WI38 (cell line): ENCODE measurements at regions not wholly inside any gene's neighbourhood (a gene's known extent, or its start where the extent isn't known, plus 50 kb on each side); places are given as distances from the start of the nearest gene placed in this dataset.

Experiments used
- H3K4me3 ChIP-seq: 2 replicates; pipeline ENCODE4 v1.5.1; 2011; ENCODE audit warnings: low read depth, mild to moderate bottlenecking, control low read depth, low read length
- TF ChIP-seq, protein P1 (sequence below): IDR thresholded peaks from 2 replicates; pipeline ENCODE4 v1.5.1; 2012; ENCODE audit warnings: low read depth, mild to moderate bottlenecking, control low read depth, low read length

DNA sequence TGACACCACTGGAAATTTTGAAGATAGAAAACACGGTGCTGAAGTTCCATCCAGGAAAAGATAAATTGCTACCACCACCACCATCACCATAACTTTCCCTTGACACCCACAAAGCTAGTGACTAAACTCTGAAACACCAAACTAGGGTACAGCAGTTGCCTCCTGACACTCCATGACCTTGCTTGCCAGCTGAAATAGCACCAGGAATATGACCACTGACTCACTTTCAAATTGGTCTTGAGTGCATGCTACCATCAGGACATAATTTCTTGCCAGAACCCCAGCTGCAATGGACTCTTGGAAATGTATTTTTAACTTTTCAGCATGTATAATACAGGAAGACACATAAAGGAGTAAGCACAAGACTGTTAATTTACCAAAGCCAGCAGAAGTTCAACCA lies 283.3 kb downstream of the CENPC start:
- no peak overlapping the region for H3K4me3 ChIP-seq
- TF ChIP-seq, protein P1, sequence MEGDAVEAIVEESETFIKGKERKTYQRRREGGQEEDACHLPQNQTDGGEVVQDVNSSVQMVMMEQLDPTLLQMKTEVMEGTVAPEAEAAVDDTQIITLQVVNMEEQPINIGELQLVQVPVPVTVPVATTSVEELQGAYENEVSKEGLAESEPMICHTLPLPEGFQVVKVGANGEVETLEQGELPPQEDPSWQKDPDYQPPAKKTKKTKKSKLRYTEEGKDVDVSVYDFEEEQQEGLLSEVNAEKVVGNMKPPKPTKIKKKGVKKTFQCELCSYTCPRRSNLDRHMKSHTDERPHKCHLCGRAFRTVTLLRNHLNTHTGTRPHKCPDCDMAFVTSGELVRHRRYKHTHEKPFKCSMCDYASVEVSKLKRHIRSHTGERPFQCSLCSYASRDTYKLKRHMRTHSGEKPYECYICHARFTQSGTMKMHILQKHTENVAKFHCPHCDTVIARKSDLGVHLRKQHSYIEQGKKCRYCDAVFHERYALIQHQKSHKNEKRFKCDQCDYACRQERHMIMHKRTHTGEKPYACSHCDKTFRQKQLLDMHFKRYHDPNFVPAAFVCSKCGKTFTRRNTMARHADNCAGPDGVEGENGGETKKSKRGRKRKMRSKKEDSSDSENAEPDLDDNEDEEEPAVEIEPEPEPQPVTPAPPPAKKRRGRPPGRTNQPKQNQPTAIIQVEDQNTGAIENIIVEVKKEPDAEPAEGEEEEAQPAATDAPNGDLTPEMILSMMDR, result no peak

DNA sequence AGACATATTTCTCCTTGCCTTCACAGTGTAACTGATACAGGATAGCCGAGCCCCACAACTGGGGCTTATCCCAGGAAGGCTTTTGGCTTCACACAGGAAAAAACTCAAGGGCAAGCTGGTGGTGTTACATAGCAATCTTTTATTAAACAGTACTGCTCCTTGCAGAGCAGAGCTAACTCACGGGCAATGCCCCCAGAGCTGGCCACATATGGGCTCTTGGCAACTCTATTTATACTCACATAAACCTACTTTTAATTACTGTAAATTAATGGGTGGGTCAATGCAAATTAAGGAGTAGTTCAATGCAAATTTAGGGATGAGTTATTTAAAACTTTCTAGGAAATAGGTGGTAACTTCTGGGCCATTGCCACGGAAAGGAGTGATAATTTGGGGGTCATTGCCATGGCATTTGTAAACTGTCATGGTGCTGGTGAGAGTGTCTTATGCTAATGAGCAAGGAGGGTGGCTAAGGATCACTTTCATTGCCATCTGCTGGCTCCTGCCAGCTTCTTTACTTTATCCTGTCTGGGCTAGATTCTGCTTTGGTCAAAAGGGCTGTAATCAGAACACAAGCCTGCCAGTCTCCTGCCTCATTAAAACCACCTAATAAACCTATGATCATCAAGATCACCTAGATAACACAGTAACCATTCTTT lies 288.8 kb downstream of the CENPC start:
- TF ChIP-seq, protein P1, result no peak
- no peak overlapping the region for H3K4me3 ChIP-seq

DNA sequence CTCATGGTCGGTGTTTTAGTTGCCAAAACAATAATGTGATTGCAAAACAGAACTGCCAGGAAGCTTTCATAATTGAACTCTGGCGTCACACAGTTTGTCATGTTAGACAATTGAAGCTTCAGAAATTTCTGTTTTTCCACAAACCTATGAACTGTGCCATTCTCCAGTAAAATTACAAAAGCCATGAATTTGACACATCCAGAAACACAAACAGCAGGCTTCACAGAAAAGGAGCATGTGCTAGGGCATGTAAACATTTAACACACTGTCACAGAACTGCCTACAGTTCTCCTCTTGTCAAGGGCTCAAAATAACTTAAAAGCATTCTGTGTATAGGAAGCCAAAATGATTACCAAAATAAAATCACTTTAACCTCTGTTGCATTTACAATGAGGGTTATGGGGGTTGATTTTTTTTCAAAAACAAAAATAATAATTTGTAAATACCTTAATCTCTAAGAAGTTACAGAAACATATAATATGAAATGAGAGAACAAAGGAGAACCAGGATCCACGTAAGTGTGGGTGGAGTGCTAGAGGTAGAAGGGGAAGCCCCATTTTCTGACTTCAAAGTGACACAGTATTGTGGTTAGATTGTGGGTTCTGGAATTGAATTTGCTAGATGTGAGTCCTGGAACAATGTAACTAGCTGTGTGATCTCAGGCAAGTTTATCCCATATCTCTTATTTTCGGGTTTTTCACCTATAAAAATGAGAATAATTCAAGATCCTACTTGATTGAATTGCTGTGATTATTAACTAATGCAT lies 295.0 kb downstream of the CENPC start:
- H3K4me3 ChIP-seq, result no peak overlapping the region
- TF ChIP-seq, protein P1, result no peak

DNA sequence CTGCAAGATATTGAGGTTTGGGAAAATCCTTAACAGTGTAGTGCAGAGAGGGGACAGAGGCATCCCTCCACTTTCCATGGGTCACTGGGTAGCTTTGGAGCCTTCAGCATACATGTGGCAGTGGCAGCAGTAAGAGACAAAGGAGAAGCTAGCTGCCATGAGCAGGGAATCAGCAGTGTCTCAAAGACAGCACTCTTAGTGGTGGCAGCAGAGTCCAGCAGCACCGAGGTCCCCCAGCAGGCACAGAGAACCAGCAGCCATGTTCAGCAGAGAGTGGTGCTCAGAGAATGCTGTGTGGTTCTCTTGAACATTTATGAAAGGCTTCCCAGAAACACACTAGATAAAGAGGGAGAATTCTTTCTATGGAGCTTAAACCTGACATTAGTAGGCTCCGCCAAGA lies 308.5 kb downstream of the CENPC start:
- TF ChIP-seq, protein P1, result no peak
- no peak overlapping the region for H3K4me3 ChIP-seq

DNA sequence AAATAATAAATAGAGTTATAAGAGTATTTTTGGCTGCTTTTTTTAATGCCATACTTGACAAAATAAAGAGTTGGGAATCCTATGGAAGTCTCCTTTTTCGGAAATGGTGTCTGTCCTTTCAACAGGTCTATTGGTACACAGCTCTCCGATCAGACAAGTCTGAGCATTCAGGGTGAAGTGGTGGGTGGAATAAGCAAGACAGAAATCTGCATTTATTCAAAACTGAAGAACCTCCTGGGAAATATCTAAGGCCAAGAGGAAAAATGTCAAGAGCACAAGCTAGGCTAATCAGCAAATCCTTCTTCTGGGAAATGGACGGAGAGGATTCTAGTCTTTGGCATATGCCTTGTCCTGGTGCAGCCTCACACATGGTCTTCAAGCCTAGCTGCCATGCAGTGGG lies 309.0 kb downstream of the CENPC start:
- no peak overlapping the region for H3K4me3 ChIP-seq
- TF ChIP-seq, protein P1, result no peak

DNA sequence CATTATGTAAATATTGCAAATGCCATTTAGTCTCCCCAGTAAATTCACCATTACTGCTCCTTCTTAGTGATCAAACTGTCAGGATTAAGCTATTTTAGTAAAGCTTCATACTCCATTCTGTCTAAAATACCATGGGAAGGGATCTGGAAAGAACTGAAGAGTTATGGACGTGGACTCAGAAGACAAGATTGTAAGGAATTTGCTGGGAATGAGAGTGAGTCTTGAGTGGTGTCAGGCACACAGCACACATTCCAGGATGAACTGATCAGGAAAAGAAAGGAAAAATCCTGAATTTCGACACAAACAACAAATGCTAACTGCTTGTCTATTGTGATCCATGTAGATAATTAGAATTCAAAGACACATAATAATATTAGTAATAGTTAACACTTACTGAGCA lies 311.0 kb downstream of the CENPC start:
- TF ChIP-seq, protein P1, result no peak
- no peak overlapping the region for H3K4me3 ChIP-seq

DNA sequence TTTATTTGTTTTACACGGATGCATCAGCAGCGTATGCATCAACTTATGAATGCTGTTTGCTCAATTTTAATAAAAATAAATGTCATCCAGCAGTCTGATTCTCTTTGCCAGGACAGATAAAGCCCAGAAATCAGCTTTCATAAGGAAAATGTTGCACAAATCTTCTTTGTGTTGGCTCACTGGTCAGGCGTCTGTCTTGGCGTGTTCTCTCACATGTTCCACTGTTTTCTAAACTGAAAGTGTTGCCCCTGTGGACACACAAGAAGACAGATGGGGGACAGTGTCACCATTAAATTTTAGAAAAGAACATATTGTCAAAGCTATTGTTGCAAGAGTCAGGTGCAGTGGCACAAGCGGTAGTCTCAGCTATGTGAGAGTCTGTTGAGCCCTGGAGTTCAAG lies 316.2 kb downstream of the CENPC start:
- TF ChIP-seq, protein P1, result no peak
- H3K4me3 ChIP-seq, result no peak overlapping the region
